Neural cell (in vitro differentiated cells): ENCODE measurements at regions not wholly inside any gene's neighbourhood (a gene's known extent, or its start where the extent isn't known, plus 50 kb on each side); places are given as distances from the start of the nearest gene placed in this dataset.

Experiments used
- CTCF ChIP-seq: fragments of 450-650 bp; IDR thresholded peaks from 2 replicates; pipeline ENCODE4 v1.5.1; 2014; ENCODE audit warnings: antibody characterized with exemption, mild to moderate bottlenecking, moderate library complexity; ENCODE audit not compliant: poor library complexity, severe bottlenecking
- EP300 ChIP-seq: fragments of 450-650 bp; conservative IDR thresholded peaks from 2 replicates; pipeline ENCODE4 v1.6.1; 2014; ENCODE audit warnings: antibody characterized with exemption, mild to moderate bottlenecking, moderate library complexity; ENCODE audit not compliant: poor library complexity, severe bottlenecking
- EZH2 ChIP-seq: fragments of 200-600, 300-800 bp; shearing (Covaris generic), sonication (generic); IDR thresholded peaks from 2 replicates; pipeline ENCODE4 v1.6.1; 2014; ENCODE audit warnings: antibody characterized with exemption, low read length, borderline replicate concordance, mild to moderate bottlenecking; ENCODE audit not compliant: insufficient read depth, poor library complexity, severe bottlenecking

- TF ChIP-seq EZH2 (no peak), CTCF (no peak), EP300 (no peak)
Observed at GRCh38 chr18:34626404-34627136, 83.5 kb upstream of the DTNA start.
